Head of caudate nucleus (tissue), 42 donors: ENCODE measurements at regions not wholly inside any gene's neighbourhood (a gene's known extent, or its start where the extent isn't known, plus 50 kb on each side); places are given as distances from the start of the nearest gene placed in this dataset.

Experiments used
- DNase-seq, 42 donors: peaks; one replicate each; pipeline versions ENCODE4 v3.0.0 to v3.0.0-alpha.2; 2020 to 2021; ENCODE audit warnings: mixed read lengths in 7 of 42
- intact Hi-C: fragments of 100-400 bp; cut with DNase I; formaldehyde crosslinking; loops from one replicate; pipeline ENCODE4 v1.15.0; 2022

- no peak for DNase-seq
- intact Hi-C loops, result no loop called here
These were observed 595.6 kb downstream of the CAAP1 start for GRCh38 chr9:26296910-26297572.

- DNase-seq, result no peak
- intact Hi-C loops, result no loop called here
These were observed 599.7 kb downstream of the CAAP1 start for GRCh38 chr9:26292943-26293342.

GRCh38 chr9:26271495-26272122 is 593.4 kb upstream of the TUSC1 start:
- no peak for DNase-seq
- intact Hi-C loops, result no loop called here

GRCh38 chr9:26266146-26266793 is 588.0 kb upstream of the TUSC1 start:
- intact Hi-C loops, result no loop called here
- DNase-seq, result no peak

- intact Hi-C loops, result no loop called here
- DNase-seq, result no peak
These were observed 586.7 kb upstream of the TUSC1 start for GRCh38 chr9:26264709-26265601.

- intact Hi-C loops, result no loop called here
- DNase-seq, result no peak
These were observed 585.2 kb upstream of the TUSC1 start for GRCh38 chr9:26263478-26263877.

- intact Hi-C loops, result no loop called here
- no peak for DNase-seq
These were observed 584.3 kb upstream of the TUSC1 start for GRCh38 chr9:26262421-26263107.

GRCh38 chr9:26261503-26262330 is 583.5 kb upstream of the TUSC1 start:
- intact Hi-C loops, result no loop called here
- no peak for DNase-seq

- intact Hi-C loops, result no loop called here
These were observed 582.0 kb upstream of the TUSC1 start for GRCh38 chr9:26260238-26260637.

GRCh38 chr9:26247861-26248260 is 569.6 kb upstream of the TUSC1 start:
- no peak for DNase-seq
- intact Hi-C loops, result no loop called here

More at GRCh38 chr9:26260238-26260637, 582.0 kb upstream of the TUSC1 start:
- DNase-seq, result no peak

GRCh38 chr9:26244661-26245451 is 566.6 kb upstream of the TUSC1 start:
- intact Hi-C loops, result no loop called here
- DNase-seq, result no peak

- DNase-seq, result no peak
- intact Hi-C loops, result no loop called here
These were observed 565.5 kb upstream of the TUSC1 start for GRCh38 chr9:26243726-26244125.

- DNase-seq, result no peak
- intact Hi-C loops, result no loop called here
These were observed 564.9 kb upstream of the TUSC1 start for GRCh38 chr9:26243029-26243697.

- no peak for DNase-seq
- intact Hi-C loops, result no loop called here
These were observed 561.8 kb upstream of the TUSC1 start for GRCh38 chr9:26240020-26240419.

- intact Hi-C loops, result no loop called here
- no peak for DNase-seq
These were observed 559.0 kb upstream of the TUSC1 start for GRCh38 chr9:26237256-26237655.

- intact Hi-C loops, result no loop called here
- DNase-seq, result no peak
These were observed 556.6 kb upstream of the TUSC1 start for GRCh38 chr9:26234865-26235264.

- intact Hi-C loops, result no loop called here
These were observed 553.1 kb upstream of the TUSC1 start for GRCh38 chr9:26231391-26231790.

More at GRCh38 chr9:26231391-26231790, 553.1 kb upstream of the TUSC1 start:
- no peak for DNase-seq
